AML-193 (cell line): ENCODE measurements at regions not wholly inside any gene's neighbourhood (a gene's known extent, or its start where the extent isn't known, plus 50 kb on each side); places are given as distances from the start of the nearest gene placed in this dataset.

ENCODE experiments used
- DNase-seq, 2 experiments: peaks; one replicate each; lab custom pipeline; 2025; lab: John Stamatoyannopoulos, UW

DNA sequence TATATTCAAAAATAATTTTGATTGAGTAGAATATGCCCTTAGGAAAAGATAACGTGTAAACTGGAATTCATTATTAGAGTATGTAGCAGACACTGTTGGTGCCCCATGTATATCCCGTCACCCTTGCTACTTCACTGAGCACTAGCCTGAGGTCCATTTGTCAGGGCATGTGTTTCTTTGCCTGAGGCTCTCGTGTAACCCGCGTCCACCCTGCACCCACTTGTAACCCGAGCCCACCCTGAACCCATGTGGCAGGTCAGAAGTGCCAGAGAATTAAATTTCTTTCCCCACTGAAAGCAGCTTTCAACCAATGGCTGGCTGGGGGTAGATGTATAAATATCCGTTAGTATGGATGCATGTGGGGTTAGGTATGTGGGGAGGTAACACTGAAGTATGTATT is 474.2 kb upstream of the ZNF385D start:
- no peak for DNase-seq

DNA sequence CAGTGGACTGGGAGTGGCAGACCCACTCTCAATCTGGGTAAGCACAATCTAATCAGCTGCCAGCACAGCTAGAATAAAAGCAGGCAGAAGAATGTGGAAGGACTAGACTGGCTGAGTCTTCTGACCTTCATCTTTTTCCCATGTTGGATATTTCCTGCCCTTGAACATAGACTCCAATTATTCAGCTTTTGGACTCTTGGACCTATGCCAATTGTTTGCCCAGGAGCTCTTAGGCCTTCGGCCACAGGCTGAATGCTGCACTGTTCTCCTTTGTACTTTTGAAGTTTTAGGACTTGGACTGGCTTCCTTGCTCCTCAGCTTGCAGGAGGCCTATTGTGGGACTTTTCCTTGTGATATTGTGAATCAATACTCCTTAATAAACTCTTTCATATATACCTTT is 477.7 kb upstream of the ZNF385D start:
- DNase-seq, result no peak

DNA sequence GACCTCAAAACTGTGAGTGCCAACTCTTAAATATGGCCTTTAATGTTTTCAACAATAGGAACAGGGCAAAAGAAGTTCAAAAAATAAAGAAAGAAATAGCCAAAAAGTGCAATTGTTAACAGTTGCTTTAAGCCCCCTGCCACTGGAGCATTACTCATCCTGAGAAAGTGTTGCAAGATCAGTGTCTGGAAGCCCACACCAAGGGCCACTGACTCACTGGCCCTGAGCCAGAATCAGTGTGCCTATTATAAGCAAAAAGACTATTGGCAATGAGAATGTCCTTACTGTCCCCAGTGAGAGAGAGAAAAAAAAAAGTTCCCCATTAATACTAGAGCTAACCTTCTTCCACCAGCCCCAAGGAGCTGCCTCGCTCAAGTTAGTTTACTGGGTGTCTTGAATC is 480.1 kb upstream of the ZNF385D start:
- DNase-seq, result no peak

DNA sequence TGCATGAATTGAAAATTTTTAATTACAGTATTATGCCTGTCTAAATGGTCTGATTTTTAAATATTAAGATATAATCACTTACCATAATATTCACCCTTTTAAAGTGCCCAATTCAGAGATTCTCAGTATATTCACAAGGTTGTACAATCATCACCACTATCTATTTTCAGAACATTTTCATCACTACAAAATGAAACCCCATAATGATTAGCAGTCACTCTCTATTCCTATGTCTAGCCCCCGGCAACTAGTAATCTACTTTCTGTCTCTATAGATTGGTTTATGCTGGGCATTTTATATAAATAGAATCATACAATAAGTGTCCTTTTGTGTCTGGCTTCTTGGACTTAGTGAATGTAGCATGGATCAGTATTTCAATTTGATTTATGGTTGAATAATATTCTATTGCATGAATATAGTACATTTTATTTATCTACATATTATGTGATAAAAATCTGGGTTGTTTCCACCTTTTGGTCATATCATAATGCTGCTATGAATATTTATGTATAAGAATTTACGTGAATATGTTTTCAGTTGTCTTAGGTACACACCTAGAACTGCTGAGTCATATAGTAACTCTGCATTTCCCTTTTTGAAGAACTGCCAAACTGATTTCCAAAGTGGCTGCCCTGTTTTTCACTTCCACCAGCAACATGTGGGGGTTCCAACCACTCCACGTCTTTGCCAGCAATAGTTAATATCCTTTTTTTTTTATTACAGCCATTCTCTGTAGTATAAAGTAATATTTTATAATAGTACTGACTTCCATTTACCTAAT is 485.7 kb upstream of the ZNF385D start:
- DNase-seq, result no peak

DNA sequence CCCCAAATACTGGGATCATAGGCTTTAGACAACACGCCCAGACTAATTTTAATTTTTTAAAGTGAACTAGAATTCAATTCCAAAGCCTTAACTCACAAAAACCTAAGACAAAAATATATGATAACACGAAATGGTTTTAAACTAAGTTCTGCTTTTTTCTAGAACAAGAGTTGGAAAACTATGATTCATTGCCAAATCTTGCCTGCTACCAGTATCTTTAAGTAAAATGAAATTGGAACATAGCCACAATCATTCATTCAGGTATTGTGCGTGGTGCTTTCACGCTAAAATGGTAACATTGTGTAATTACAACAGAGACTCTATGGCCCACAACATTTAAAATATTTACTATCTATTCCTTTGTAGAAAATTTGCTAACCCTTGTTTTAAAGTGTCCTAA is 488.0 kb upstream of the ZNF385D start:
- DNase-seq, result no peak

DNA sequence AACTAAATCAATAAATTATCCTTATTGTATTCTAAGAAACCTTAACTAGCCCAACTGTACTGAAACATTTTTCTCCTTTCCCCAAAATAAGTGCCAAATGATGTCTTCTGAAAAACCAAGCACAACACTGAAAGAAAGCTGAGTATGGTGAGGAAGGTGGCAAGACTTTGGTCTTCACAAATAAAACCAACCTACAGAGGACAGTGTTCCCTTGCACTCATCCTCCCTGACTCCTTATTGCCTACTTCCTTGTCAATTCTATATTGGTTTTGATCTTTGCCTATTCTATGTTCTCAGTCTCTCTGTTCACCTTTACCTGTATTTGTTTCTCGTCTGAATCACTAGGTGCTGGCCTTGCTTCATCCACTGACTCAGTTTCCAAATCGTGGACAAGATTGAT is 490.1 kb upstream of the ZNF385D start:
- no peak for DNase-seq

DNA sequence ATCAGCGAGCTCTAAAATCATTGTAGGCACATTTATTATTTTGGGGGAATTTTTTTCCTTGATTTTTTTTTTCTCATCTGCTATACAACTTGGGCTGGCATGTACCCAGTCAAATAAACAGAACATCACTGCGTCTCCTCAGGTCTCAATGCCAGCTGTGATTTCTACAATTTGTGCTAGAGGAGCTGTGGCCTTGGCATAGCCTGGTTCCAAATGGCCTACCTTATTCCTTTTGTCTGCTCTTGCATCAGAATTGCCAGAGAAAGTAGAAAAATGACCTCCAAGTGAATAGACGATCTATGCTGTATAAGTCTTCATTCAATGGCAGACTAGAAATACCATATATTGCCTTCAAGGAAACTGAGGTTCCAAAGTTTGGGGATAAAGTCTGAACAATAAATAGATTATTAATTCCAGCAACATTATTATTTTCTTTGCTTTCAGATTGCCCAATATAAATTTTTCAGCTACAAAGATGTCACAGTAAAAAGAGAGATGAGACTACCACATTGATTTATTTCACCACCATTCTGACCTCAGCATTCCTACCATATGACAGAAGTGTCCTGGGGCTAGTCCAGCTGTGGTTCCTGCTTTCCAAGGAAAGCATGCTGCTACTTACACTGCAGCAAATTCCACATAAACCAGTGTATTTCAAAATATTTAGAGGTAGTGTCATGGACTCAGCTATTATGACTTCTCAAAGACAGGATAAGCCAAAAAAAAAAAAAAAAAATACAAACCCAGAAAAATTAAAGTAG is 493.9 kb upstream of the ZNF385D start:
- no peak for DNase-seq

DNA sequence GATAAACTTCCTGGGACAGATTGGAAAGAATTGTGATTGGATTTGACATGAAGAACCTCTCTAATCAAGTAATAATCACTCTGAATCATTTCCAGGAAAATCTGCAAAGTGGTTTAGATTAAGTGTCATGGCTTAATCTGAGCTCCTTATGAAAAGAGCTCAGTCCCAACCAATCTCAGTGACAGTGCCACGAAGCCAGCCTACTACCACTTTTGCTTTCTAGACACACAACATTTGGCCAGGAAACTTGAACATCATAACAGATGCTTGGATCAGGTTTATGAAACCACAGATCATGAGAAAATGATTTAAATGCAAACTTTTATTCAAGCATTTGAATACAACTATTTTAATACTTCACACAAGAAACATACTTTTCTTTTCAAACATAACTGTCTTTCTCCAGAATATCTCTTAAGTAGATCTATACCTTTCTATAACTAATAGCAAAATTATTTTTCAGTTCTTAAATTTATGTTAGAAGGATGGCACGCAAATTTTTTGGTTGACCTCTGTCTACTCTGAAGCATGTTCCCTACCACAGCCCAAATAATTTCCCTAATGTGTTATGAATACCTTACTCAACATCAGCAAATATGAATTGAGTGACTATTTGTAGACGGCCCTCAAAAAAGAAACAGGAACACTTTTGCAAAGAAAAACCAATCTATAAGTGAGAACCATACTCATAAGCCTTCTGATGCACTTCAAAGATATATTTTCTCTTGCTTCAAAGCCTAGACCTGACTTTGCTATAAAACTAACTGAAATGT is 495.0 kb upstream of the ZNF385D start:
- DNase-seq, result no peak

DNA sequence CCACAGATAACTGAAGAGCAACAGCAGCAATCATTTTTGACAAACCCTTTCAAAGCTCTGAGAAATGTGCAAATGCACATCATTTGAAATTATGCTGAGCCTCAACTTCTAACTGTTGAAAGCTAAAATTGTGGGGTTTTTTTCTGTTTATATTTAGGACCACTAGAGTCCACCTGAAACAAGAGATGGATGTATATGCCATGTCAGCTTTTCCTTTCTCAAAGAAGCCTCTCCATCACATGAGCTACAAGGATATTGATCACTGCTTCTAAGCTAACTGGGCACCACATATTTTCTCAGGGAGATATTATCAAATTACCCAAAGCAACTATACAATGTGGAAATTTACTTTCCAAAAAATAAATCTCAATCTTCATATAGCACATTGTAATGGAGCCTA is 498.6 kb upstream of the ZNF385D start:
- no peak for DNase-seq

DNA sequence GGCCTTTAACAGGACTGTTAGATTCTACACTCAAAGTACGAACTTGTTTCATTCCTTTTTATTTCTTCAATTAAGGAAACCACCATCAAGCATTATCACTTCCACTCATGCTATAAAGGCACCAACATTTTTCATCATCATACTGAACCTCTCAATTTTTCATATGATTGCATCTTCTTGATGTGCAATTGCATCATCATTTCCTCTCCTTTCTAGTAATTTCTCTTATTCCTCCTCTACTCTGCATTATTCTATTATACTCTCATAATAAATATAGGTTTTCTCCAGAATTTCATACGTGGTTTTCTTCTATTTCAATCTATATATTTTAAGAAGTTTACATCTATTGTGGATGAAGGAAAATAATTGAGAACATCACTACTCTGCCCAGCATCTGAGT is 506.2 kb upstream of the ZNF385D start:
- no peak for DNase-seq

DNA sequence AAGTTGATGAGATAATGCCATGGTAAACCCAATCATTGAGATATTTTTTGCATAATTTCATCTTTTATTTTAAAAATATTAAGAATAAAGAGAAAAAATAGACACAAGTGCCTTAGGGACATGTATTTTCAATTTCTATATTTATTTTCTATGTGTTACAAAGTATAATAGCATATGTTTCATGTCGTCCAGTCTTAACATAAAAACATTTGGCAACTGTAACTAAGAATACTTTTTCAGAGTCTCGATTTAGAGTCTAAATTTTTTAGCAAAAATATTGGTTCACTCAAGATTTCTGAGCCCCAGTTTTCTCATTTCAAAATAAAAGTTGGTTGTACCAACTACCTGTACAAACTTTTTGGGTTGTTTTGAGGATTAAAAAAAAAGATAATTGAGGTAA is 511.4 kb upstream of the ZNF385D start:
- no peak for DNase-seq

DNA sequence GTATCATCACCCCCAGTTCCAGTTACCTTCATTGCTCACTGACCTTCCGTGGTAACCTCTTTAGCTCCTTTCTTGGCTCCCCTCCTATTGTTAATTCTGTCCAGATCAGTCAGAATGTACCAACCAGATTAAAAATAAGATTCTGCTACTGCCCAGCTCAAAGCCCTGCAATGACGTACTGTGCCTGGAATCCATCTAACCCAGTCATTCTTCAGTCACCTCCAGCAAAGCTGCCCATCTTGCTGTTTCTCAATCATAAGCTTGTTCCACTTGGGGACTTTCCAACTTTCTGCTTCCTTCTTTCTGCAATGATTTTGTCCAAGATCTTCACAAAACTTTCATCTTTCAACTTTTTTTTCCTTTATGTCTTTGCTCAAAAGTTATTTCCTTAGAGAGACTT is 512.0 kb upstream of the ZNF385D start:
- DNase-seq, result no peak

DNA sequence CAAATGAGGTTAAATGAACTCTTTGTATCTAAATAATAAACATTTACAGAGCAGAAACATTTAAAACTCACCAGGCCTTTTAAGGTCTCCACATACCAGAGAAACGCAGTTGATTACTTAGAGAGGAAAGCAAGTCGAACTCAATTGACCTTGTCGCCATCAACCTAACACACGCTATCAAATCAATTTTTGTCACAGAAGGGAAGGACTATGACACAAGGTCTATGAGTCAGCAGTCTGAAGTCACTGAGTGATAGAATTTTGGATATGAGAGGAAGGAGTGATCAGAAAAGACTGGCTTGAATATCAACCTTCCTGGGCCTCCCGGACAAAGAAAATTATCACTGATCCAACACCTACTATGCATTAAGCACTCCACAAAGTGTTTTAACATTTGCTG is 514.4 kb upstream of the ZNF385D start:
- DNase-seq, result no peak

DNA sequence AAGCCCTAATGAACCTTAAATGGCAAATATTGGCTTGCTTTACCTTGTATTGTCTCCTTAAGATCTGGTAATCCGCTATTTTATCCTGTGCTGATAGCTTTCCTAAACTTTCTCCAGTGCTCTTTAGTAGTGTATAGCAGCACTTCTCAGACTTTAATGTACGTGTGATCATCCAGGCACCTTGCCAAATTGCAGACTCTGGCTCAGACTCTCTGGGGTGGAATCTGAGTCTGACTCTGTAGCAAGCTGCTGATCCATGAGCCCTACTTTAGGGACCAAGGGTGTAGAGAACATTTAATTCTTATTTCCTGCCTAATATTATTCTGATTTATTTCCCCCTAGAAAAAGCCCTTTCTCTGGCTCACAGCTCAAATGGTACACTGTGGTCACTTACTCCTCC is 518.8 kb upstream of the ZNF385D start:
- no peak for DNase-seq

DNA sequence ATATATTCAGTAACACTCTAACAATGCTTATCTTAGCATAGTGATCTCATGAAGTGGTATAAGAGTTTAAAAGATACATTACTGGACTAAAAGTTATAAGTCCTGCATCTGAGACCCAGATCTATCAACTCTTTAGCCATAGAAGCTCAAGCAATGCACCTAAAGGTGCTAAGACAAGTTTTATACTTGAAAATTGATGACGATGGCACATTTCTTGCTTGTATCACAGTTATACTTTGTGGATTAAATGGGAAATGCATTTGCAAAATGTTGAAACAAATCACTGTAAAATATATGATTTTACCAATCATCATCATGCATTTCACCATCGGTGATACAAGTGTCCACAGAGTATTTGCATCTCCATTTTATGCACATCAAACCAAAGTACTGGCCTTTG is 525.3 kb upstream of the ZNF385D start:
- no peak for DNase-seq

DNA sequence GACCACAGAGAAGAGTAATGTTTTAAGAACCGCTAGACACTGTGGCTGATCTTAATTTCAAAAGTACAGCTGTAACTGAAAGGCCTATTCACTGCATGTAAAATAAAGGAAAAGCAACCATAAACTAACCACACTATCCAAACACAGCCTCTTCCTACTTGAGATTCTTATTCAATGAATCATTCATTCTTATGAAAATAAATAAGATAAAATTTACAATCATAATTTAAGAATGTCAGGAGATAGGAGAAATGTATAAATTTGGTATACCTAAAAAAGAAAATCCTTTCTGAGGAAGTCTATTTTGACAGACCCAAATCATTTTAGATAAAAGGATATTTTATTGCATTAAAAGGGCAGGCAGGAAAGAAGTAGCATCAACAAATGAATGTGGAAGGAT is 533.5 kb upstream of the ZNF385D start:
- DNase-seq, result no peak

DNA sequence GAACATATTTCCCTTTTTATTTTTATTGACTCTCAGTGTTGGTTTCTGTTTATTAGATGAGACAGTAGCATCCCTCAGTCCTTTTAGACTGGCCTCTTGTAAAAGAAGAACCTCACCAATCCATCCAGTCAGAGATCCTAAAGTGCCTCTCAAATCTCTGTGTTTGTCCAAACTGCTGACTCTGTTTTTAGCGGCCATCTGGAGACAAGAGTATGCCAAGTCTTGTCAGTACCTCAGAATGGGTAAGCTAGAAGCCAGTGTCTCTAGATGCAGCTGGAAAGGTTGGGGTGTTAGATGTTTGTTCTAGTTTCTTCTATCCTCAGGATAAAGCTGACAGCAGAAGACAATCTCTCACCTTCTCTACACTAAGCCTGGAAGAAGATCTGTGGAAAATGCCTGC is 537.7 kb upstream of the ZNF385D start:
- no peak for DNase-seq

DNA sequence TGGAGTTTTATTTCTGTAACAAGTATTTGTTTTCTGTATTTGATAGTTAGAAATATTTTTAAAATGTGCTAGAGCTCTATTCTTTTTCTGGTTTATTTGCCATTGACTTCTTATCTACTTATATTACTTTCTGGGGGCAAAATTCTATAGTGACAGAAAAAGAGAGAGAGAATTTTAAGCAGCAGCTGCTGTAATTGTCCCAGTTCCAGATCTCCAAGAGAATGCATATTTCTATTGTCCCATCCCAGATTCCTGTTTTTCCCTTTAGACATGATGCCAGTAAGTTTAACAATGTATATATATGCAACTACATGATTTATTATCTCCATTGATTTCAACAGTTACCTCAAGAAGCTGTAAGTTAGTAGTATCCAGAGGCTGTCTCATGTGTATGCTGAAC is 541.7 kb upstream of the ZNF385D start:
- no peak for DNase-seq

DNA sequence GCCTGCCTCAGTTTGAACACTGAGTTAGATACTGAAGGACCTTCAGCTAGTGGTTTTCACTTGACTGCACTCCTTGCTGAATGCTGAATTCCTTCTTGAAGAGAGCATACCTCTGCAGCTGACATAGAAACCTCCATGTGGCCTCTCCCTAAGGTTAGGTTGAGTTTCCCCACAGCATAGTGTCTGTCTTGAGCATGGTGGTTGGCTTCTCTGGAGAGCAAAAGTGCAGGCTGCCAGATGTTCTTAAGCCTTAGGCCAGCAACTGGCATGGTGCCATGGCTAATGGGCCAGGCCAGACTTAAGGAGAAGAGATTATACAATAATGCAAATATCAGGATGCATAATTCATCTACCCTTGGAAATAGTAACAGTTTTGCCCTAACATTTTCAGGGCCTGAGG is 545.6 kb upstream of the ZNF385D start:
- DNase-seq, result no peak

DNA sequence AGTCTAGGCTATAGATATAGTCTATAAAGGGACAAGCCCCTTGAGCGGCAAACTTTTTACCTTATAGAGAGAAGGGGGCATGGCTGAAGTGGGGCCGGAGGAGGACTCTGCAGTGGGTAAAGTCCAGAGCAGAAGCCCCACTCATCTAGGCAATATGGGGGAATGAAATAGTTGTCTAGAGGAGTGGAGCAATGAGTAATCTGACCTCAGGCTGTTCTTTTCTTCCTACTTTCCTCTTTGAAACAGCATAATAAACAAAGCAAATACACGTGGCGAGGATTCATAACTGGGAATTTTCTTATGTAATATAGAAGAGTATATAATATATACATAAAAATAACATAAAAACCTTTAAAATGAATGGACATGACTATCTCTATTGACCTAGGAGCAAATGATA is 546.4 kb upstream of the ZNF385D start:
- no peak for DNase-seq

DNA sequence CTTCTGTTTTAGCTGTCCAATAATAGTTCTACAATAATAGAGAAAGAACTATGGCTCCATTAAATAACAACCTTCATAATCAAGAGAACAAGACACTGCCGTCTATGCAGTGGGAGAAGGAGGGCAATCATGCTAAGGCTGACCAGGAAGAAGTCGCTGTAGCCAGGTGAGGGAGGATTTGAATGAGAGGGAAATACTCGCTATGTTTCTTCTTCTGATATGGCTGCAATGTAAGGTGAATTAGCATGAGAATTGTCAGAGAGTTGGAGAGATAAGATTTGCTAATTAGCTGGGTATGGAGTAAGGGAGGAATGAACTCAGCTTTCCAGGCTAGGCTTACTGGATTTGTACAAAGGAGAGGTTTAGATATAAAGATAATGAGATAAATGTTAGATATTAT is 555.4 kb upstream of the ZNF385D start:
- no peak for DNase-seq

DNA sequence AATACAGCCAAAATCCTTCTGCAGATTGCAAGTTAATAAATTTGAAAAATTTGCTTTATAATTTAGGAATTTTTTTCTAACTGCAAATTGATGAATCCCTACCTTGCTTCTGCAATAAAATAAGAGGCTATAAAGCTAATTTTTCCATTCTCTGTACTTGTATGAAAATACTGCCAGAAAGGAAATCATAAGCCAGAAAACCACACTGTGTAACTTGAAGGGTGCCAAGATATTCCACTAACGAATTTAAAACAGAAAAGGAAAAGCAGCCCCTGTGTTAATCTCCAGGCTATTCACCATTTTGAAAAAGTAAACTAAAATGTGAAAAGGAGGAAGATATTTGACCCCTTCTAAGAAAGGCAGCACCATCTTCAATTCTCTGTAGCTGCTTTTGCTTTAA is 557.9 kb upstream of the ZNF385D start:
- DNase-seq, result no peak

DNA sequence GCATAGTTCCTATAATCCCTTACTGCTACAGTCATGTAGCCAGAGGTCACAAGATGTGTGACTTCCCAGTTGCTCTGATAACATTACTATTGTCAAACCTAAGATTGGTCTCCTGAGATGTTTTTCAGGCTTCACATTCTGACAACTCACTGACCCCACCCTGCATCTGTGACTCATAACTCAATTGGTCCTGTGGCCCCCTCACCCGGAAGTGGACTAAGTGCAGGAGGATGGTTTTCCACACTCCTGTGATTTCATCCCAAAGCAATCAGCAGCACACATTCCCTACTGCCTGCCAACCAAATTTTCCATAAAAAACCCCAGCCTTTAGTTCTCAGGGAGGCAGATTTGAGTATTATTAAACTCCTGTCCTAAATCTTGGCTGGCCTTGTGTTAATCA is 564.9 kb upstream of the ZNF385D start:
- DNase-seq, result no peak
